OCI-LY7 (cell line): ENCODE measurements at regions not wholly inside any gene's neighbourhood (a gene's known extent, or its start where the extent isn't known, plus 50 kb on each side); places are given as distances from the start of the nearest gene placed in this dataset.
A peak's percentile ranks its signal among the peaks of the same experiment; 100 is the strongest.

Experiments
- BruUV-seq: library from RNA; stranded (reverse); fragments of 400-500 nt; replicated peaks from 2 replicates; lab custom pipeline; 2021; lab: Mats Ljungman, UMichigan
- CTCF ChIA-PET: fragments of 300-600 bp; sonication (Branson Sonifier 250); formaldehyde crosslinking; loops from one replicate; lab custom pipeline; 2022; ENCODE audit warnings: antibody characterized with exemption; ENCODE audit not compliant: unreplicated experiment; lab: Charles Lee
- POLR2A ChIA-PET: fragments of 300-600 bp; sonication (Branson Sonifier 250); formaldehyde crosslinking; loops from one replicate; lab custom pipeline; 2022; ENCODE audit warnings: antibody characterized with exemption; lab: Charles Lee
- DNase-seq: peaks from one replicate; pipeline ENCODE4 v3.0.0-alpha.2; 2015; ENCODE audit warnings: low spot score
- H2AFZ ChIP-seq: fragments of 200-600 bp; sonication (generic), shearing (Covaris generic); 2 replicates; pipeline ENCODE4 v1.6.1; 2014; ENCODE audit warnings: mild to moderate bottlenecking, antibody characterized with exemption, low read length, moderate library complexity
- H3K27ac ChIP-seq: fragments of 200-600 bp; sonication (generic); 2 replicates; pipeline ENCODE4 v1.5.1; 2014; ENCODE audit warnings: mixed run types, low read depth, mild to moderate bottlenecking, moderate library complexity, low read length, inconsistent platforms; ENCODE audit not compliant: poor library complexity, severe bottlenecking
- H3K36me3 ChIP-seq: fragments of 200-600 bp; sonication (generic); 2 replicates; pipeline ENCODE4 v1.6.1; 2014; ENCODE audit warnings: mild to moderate bottlenecking, antibody characterized with exemption, low read length, moderate library complexity, mixed read lengths; ENCODE audit not compliant: insufficient read depth
- H3K4me1 ChIP-seq: fragments of 200-600 bp; sonication (generic); 2 replicates; pipeline ENCODE4 v1.5.1; 2014; ENCODE audit warnings: mild to moderate bottlenecking, low read length; ENCODE audit not compliant: insufficient read depth, poor library complexity, severe bottlenecking
- H3K4me2 ChIP-seq: fragments of 200-600 bp; sonication (generic); 2 replicates; pipeline ENCODE4 v1.6.1; 2014; ENCODE audit warnings: mild to moderate bottlenecking, low read length
- H3K4me3 ChIP-seq: fragments of 200-600 bp; sonication (generic); 2 replicates; pipeline ENCODE4 v1.5.1; 2014; ENCODE audit warnings: mild to moderate bottlenecking, low read depth, low read length; ENCODE audit not compliant: poor library complexity, severe bottlenecking
- H3K79me2 ChIP-seq: fragments of 200-600 bp; sonication (generic); 2 replicates; pipeline ENCODE4 v1.6.1; 2016; ENCODE audit warnings: low read depth, mild to moderate bottlenecking, low read length, moderate library complexity, mixed read lengths; ENCODE audit not compliant: insufficient read depth
- H3K9me2 ChIP-seq: fragments of 200-600 bp; sonication (generic); 2 replicates; pipeline ENCODE4 v1.6.1; 2016; ENCODE audit warnings: mild to moderate bottlenecking, low read length, mixed read lengths; ENCODE audit not compliant: insufficient read depth
- H3K9me3 ChIP-seq: fragments of 200-600 bp; sonication (generic); 2 replicates; pipeline ENCODE4 v1.6.1; 2014; ENCODE audit warnings: mild to moderate bottlenecking, mixed run types, low read length, mixed read lengths
- H4K20me1 ChIP-seq: fragments of 200-600 bp; sonication (generic); 2 replicates; pipeline ENCODE4 v1.6.1; 2014; ENCODE audit warnings: mild to moderate bottlenecking, antibody characterized with exemption, low read length, moderate library complexity, mixed read lengths; ENCODE audit not compliant: insufficient read depth
- EZH2phosphoT487 ChIP-seq: fragments of 200-600 bp; sonication (generic); IDR thresholded peaks from 2 replicates; pipeline ENCODE4 v1.6.1; 2018; ENCODE audit warnings: low read depth, borderline replicate concordance, mild to moderate bottlenecking, mixed run types, antibody characterized with exemption, low read length, moderate library complexity, mixed read lengths
- intact Hi-C: fragments of 100-400 bp; cut with micrococcal nuclease; formaldehyde crosslinking; loops from one replicate; pipeline ENCODE4 v1.10.0; 2022; ENCODE audit not compliant: unreplicated experiment
- TF ChIP-seq, protein P1 (sequence below): fragments of 200-600 bp; sonication (generic); conservative IDR thresholded peaks from 2 replicates; pipeline ENCODE4 v1.5.1; 2014; ENCODE audit warnings: mild to moderate bottlenecking, antibody characterized with exemption, low read length, moderate library complexity, mixed read lengths

DNA sequence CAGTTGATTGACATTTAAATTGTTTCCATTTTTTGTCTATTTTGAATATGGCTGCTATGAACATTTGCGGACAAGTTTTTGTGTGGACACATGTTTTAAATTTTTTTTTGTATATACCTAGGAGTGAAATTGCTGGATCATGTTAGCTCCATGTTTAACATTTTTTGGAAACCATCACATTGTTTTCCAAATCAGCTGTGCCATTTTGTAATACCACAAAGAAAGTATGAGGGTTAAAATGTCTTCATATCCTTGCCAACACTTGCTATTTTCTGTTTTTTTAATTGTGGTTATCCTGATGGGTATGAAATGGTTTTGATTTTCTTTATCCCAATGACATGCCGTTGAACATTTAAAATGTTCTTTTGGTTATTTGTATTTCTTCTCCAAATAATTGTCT, 52.1 kb downstream of the CARTPT start:
- DNase-seq, result no peak
- TF ChIP-seq EZH2phosphoT487, result no peak
- TF ChIP-seq, protein P1, sequence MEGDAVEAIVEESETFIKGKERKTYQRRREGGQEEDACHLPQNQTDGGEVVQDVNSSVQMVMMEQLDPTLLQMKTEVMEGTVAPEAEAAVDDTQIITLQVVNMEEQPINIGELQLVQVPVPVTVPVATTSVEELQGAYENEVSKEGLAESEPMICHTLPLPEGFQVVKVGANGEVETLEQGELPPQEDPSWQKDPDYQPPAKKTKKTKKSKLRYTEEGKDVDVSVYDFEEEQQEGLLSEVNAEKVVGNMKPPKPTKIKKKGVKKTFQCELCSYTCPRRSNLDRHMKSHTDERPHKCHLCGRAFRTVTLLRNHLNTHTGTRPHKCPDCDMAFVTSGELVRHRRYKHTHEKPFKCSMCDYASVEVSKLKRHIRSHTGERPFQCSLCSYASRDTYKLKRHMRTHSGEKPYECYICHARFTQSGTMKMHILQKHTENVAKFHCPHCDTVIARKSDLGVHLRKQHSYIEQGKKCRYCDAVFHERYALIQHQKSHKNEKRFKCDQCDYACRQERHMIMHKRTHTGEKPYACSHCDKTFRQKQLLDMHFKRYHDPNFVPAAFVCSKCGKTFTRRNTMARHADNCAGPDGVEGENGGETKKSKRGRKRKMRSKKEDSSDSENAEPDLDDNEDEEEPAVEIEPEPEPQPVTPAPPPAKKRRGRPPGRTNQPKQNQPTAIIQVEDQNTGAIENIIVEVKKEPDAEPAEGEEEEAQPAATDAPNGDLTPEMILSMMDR, result no peak
- no peak overlapping the region for H3K27ac ChIP-seq
- no TSS peak for BruUV-seq
- CTCF ChIA-PET, result no interaction called here
- H2AFZ ChIP-seq, result no peak overlapping the region
- intact Hi-C loops, result loop anchor here (10.0 kb wide), 1 partner anchor 534 kb away; no protein-coding TSS in a partner anchor
- no peak overlapping the region for H3K4me2 ChIP-seq
- no peaks in the 10 kb centered on the region for H3K4me1 ChIP-seq
- no peaks in the 10 kb centered on the region for H3K9me2 ChIP-seq
- H3K79me2 ChIP-seq, result no peaks in the 10 kb centered on the region
- H4K20me1 ChIP-seq, result no peaks in the 10 kb centered on the region
- no peaks in the 10 kb centered on the region for H3K36me3 ChIP-seq
- no peaks in the 10 kb centered on the region for H3K9me3 ChIP-seq
- POLR2A ChIA-PET, result no interaction called here
- H3K4me3 ChIP-seq, result no peak overlapping the region

DNA sequence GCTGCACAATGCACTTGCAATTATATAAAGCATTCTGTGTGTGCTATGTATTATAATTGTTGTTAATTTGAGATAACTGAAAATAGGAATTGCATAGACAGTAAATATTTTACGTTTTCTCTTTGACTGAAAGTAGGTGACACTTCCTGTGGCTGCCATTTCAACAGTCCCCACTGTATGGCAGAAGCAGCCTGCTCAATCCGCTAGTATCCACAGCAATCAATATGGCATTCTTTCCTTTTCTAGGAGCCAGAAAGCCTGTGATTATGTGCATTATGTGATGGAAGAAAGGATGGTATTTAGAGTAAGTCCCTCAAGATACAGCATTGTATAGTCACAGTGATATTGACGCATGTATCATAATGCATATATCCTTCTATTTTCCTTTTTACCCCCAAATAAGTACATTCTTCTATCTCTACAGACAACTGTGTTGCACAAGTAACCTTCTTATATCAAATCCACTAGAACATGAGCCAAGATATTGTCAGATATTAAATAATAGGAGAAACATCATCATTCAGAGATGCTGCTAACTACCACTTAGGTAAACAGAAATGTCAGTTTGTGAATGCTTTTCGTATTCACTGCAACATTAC, 59.7 kb downstream of the CARTPT start:
- Histone ChIP-seq H3K4me2 (no peak overlapping the region), H3K36me3 (no peaks in the 10 kb centered on the region), H3K4me1 (peaks cover 9% of the 10 kb centered on the region), H3K9me2 (no peaks in the 10 kb centered on the region), H3K9me3 (no peaks in the 10 kb centered on the region), H3K27ac (no peak overlapping the region), H2AFZ (no peak overlapping the region), H3K4me3 (no peak overlapping the region), H3K79me2 (no peaks in the 10 kb centered on the region), H4K20me1 (no peaks in the 10 kb centered on the region)
- intact Hi-C loops, result loop anchor here (2.0 to 10.0 kb wide), 2 partner anchors 240 to 526 kb away; no protein-coding TSS in a partner anchor
- DNase-seq, result peak; percentile 59
- TF ChIP-seq EZH2phosphoT487, result no peak
- TF ChIP-seq, protein P1, result peak; percentile 94
- POLR2A ChIA-PET, result interaction anchor here (0.7 to 0.8 kb wide), 2 partner anchors 10 to 561 kb away, joined by 3 to 5 read pairs; no protein-coding TSS in a partner anchor
- BruUV-seq, result no TSS peak
- CTCF ChIA-PET, result no interaction called here

DNA sequence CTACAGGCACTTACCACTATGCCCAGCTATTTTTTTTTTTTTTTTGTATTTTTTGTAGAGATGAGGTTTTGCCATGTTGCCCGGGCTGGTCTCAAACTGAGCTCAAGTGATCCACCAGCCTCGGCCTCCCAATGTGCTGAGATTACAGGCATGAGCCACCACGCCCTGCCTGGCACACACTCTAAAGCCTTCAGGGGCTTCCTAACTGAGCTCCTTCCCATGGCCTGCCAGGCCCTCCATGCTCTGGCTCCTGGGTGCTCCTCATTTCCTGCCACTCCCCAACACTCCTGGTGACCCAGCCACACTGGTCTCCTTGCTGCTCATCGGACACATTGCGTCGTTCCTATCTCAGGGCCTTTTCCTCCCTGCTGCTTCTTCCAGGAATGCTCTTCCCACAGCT, 61.5 kb downstream of the CARTPT start:
- no peak overlapping the region for H3K4me3 ChIP-seq
- no peak overlapping the region for H3K27ac ChIP-seq
- H3K4me2 ChIP-seq, result no peak overlapping the region
- DNase-seq, result no peak
- no peaks in the 10 kb centered on the region for H3K36me3 ChIP-seq
- H3K9me2 ChIP-seq, result no peaks in the 10 kb centered on the region
- H3K9me3 ChIP-seq, result no peaks in the 10 kb centered on the region
- no peaks in the 10 kb centered on the region for H4K20me1 ChIP-seq
- no peaks in the 10 kb centered on the region for H3K79me2 ChIP-seq
- CTCF ChIA-PET, result no interaction called here
- H3K4me1 ChIP-seq, result peaks cover 10% of the 10 kb centered on the region
- no TSS peak for BruUV-seq
- POLR2A ChIA-PET, result no interaction called here
- no peak overlapping the region for H2AFZ ChIP-seq
- intact Hi-C loops, result no loop called here
- TF ChIP-seq, protein P1, result no peak
- no peak for TF ChIP-seq EZH2phosphoT487
